ENCODE measurements at regions not wholly inside any gene's neighbourhood (a gene's known extent, or its start where the extent isn't known, plus 50 kb on each side); places are given as distances from the start of the nearest gene placed in this dataset.

DNA sequence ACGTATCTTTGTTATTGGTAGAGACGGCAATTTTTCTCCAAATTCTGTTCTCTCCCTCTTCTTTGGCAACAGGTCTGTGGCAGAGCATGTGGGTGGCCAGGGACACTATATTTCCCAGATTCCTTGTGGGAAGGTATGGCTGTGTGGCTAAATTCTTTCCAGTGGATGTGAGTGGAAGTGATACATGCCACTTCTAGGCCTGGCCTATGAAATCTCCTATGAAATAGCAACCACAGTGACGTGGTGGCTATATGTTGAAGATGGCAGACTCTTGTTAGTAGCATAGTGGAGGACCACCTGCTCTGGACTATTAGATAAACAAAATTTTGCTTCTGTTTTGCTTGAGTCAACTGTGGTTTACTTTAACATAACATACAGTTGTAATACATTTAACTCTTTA lies 243.3 kb downstream of the IL20RB start:
- TF ChIP-seq MAFK (IDR thresholded peaks at IDR 0.05; ENCODE audit: partially characterized antibody), result no peak
- no peak for TF ChIP-seq MAX (IDR thresholded peaks at IDR 0.05)
- TF ChIP-seq, protein P1, sequence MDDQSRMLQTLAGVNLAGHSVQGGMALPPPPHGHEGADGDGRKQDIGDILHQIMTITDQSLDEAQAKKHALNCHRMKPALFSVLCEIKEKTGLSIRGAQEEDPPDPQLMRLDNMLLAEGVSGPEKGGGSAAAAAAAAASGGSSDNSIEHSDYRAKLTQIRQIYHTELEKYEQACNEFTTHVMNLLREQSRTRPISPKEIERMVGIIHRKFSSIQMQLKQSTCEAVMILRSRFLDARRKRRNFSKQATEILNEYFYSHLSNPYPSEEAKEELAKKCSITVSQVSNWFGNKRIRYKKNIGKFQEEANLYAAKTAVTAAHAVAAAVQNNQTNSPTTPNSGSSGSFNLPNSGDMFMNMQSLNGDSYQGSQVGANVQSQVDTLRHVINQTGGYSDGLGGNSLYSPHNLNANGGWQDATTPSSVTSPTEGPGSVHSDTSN (IDR thresholded peaks at IDR 0.05), result no peak
- TF ChIP-seq CTCF (IDR thresholded peaks at IDR 0.05), result no peak
- no peak for TF ChIP-seq POLR2A (IDR thresholded peaks at IDR 0.05; ENCODE audit: low read length)
- TF ChIP-seq, protein P2, sequence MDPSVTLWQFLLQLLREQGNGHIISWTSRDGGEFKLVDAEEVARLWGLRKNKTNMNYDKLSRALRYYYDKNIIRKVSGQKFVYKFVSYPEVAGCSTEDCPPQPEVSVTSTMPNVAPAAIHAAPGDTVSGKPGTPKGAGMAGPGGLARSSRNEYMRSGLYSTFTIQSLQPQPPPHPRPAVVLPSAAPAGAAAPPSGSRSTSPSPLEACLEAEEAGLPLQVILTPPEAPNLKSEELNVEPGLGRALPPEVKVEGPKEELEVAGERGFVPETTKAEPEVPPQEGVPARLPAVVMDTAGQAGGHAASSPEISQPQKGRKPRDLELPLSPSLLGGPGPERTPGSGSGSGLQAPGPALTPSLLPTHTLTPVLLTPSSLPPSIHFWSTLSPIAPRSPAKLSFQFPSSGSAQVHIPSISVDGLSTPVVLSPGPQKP (IDR thresholded peaks at IDR 0.05; ENCODE audit: low read depth, low read length), result no peak
- no peak for TF ChIP-seq USF2 (IDR thresholded peaks at IDR 0.05)

All from A549 (cell line).